ENCODE measurements at regions not wholly inside any gene's neighbourhood (a gene's known extent, or its start where the extent isn't known, plus 50 kb on each side); places are given as distances from the start of the nearest gene placed in this dataset.

- no peak for TF ChIP-seq EP300 (IDR thresholded peaks at IDR 0.05; ENCODE audit: borderline replicate concordance)
- no peak for TF ChIP-seq YY1 (IDR thresholded peaks at IDR 0.05; ENCODE audit: low read depth)
- TF ChIP-seq FOXM1 (IDR thresholded peaks at IDR 0.05; ENCODE audit: borderline replicate concordance, low read depth): no peak
- no peak for TF ChIP-seq TCF12 (IDR thresholded peaks at IDR 0.05; ENCODE audit: low read depth)
- TF ChIP-seq RAD21 (IDR thresholded peaks at IDR 0.05; ENCODE audit: low read depth): no peak
- no peak for TF ChIP-seq CEBPB (IDR thresholded peaks at IDR 0.05)
- no peak for TF ChIP-seq TAF1 (IDR thresholded peaks at IDR 0.05; ENCODE audit: low read depth)
- TF ChIP-seq REST (IDR thresholded peaks at IDR 0.05; ENCODE audit: low read depth): no peak
- TF ChIP-seq ZBTB7A (IDR thresholded peaks at IDR 0.05; ENCODE audit: low read depth): no peak
- no peak for TF ChIP-seq MAX (IDR thresholded peaks at IDR 0.05)
- TF ChIP-seq CREB1 (IDR thresholded peaks at IDR 0.05; ENCODE audit: low read depth): no peak
- TF ChIP-seq NFIC (IDR thresholded peaks at IDR 0.05): no peak
- no peak for TF ChIP-seq TEAD4 (IDR thresholded peaks at IDR 0.05)
These were observed 158.3 kb upstream of the TSLP start for GRCh38 chr5:110913221-110913620.

Measured in Ishikawa (cell line).